ENCODE measurements at regions not wholly inside any gene's neighbourhood (a gene's known extent, or its start where the extent isn't known, plus 50 kb on each side); places are given as distances from the start of the nearest gene placed in this dataset.

GRCh38 chr3:95733336-95733735 is 1081.1 kb upstream of the EPHA6 start:
- TF ChIP-seq ATF3 (IDR thresholded peaks at IDR 0.05) (no peak), ATF3 (CRISPR knock-in tag; conservative IDR thresholded peaks at IDR 0.05) (no peak), POLR2AphosphoS5 (IDR thresholded peaks at IDR 0.05; ENCODE audit: control insufficient read depth, insufficient read depth, low read depth, low read length) (no peak), ARID1B (IDR thresholded peaks at IDR 0.05) (no peak)

All from K562 (cell line).